Upper lobe of left lung (tissue), 6 donors: ENCODE measurements at regions not wholly inside any gene's neighbourhood (a gene's known extent, or its start where the extent isn't known, plus 50 kb on each side); places are given as distances from the start of the nearest gene placed in this dataset.
A peak's percentile ranks its signal among the peaks of the same experiment; 100 is the strongest.

ENCODE experiments used
- ATAC-seq, 2 donors: fragments of 200-7000 bp; cut with Tn5 transposase; one replicate each; pipeline ENCODE4 v1.9.1; 2022; ENCODE audit warnings: mild to moderate bottlenecking in 2 of 2, moderate library complexity in 2 of 2; ENCODE audit not compliant: low FRiP score in 2 of 2
- DNase-seq, 2 donors: peaks; one replicate each; pipeline ENCODE4 v3.0.0-alpha.2; 2019 to 2020
- H3K27ac ChIP-seq, 4 donors: fragments of 200-600 bp; sonication (generic); one replicate each; pipeline ENCODE4 v1.5.1; 2016 to 2019
- H3K27me3 ChIP-seq, 4 donors: fragments of 200-600 bp; sonication (generic); one replicate each; pipeline ENCODE4 v1.5.1; 2017 to 2019
- H3K36me3 ChIP-seq, 4 donors: fragments of 200-600 bp; sonication (generic); one replicate each; pipeline ENCODE4 v1.5.1; 2016 to 2019
- H3K4me1 ChIP-seq, 4 donors: fragments of 200-600 bp; sonication (generic); one replicate each; pipeline ENCODE4 v1.5.1; 2018 to 2019
- H3K4me3 ChIP-seq, 4 donors: fragments of 200-600 bp; sonication (generic); one replicate each; pipeline ENCODE4 v1.5.1; 2017 to 2019; ENCODE audit warnings: mild to moderate bottlenecking in 2 of 4, moderate library complexity in 1 of 4
- H3K9me3 ChIP-seq, 4 donors: fragments of 200-600 bp; sonication (generic); one replicate each; pipeline ENCODE4 v1.5.1; 2018 to 2019
- CTCF ChIP-seq, 6 experiments: fragments of 450-650 bp in 4 of 6; fragments of 200-600 bp in 2 of 6; sonication (generic) in 2 of 6; IDR thresholded peaks; one replicate each; pipeline ENCODE4 v1.5.1; 2016 to 2019; ENCODE audit warnings: antibody characterized with exemption in 6 of 6
- EP300 ChIP-seq, 4 donors: sonication (generic); formaldehyde crosslinking; IDR thresholded peaks; one replicate each; pipeline ENCODE4 v1.5.1; 2017; ENCODE audit warnings: antibody characterized with exemption in 4 of 4, control low read depth in 2 of 4
- POLR2A ChIP-seq, 4 donors: fragments of 450-650 bp; IDR thresholded peaks; one replicate each; pipeline ENCODE4 v1.5.1; 2016 to 2017; ENCODE audit warnings: antibody characterized with exemption in 4 of 4, mild to moderate bottlenecking in 2 of 4
- POLR2AphosphoS5 ChIP-seq, 2 donors: sonication (generic); formaldehyde crosslinking; IDR thresholded peaks; one replicate each; pipeline ENCODE4 v1.5.1; 2017; ENCODE audit warnings: antibody characterized with exemption in 2 of 2
- WGBS, 2 donors: methylation state at CpG; one replicate each; pipeline ENCODE4 v1.1.5; 2017 to 2018; 5-methylcytosine and 5-hydroxymethylcytosine counted together
- donor health status: DM: no; HTN: no; CAD: no; lungs with moderate emphysema.
- donor health status: DM: no; HTN: yes; CAD: no; lungs with severe emphysema.

GRCh38 chr6:170483413-170483812 lies 69.7 kb downstream of the PSMB1 start:
- DNase-seq (no peak), ATAC-seq (no peak)
- Histone ChIP-seq H3K27me3 (no peaks in the 10 kb centered on the region), H3K4me3 (no peak overlapping the region), H3K27ac (no peak overlapping the region), H3K36me3 (no peaks in the 10 kb centered on the region), H3K4me1 (peaks cover 0 to 4% (median 0%) of the 10 kb centered on the region in 4 donors), H3K9me3 (peaks cover 0 to 4% (median 0%) of the 10 kb centered on the region in 4 donors)
- TF ChIP-seq CTCF (IDR thresholded peaks at IDR 0.05): no peak
- no peak for TF ChIP-seq POLR2AphosphoS5 (IDR thresholded peaks at IDR 0.05)
- TF ChIP-seq EP300 (IDR thresholded peaks at IDR 0.05): no peak
- TF ChIP-seq POLR2A (IDR thresholded peaks at IDR 0.05): no peak
- WGBS, 2 donors: 93 to 94% methylated on average over 2 of the region's 2 CpGs

GRCh38 chr6:170480050-170480692 lies 72.9 kb downstream of the PSMB1 start:
- ATAC-seq: peak in 1 of 2 donors; percentile 48
- Histone ChIP-seq H3K27me3 (no peaks in the 10 kb centered on the region), H3K4me3 (no peak overlapping the region), H3K4me1 (peaks cover 0 to 4% (median 0%) of the 10 kb centered on the region in 4 donors), H3K9me3 (peaks cover 0 to 4% (median 0%) of the 10 kb centered on the region in 4 donors), H3K36me3 (no peaks in the 10 kb centered on the region), H3K27ac (no peak overlapping the region)
- 43 to 44% methylated on average over 5 to 6 of the region's 6 CpGs for WGBS, 2 donors
- DNase-seq: no peak
- TF ChIP-seq EP300 (IDR thresholded peaks at IDR 0.05): no peak
- no peak for TF ChIP-seq CTCF (IDR thresholded peaks at IDR 0.05)
- no peak for TF ChIP-seq POLR2A (IDR thresholded peaks at IDR 0.05)
- no peak for TF ChIP-seq POLR2AphosphoS5 (IDR thresholded peaks at IDR 0.05)

- H3K27me3 ChIP-seq: no peaks in the 10 kb centered on the region
- DNase-seq (peak in 1 of 2 donors; percentile 50), ATAC-seq (peak in 1 of 2 donors; percentile 64)
- peaks cover 0 to 4% (median 0%) of the 10 kb centered on the region in 4 donors for H3K4me1 ChIP-seq
- TF ChIP-seq CTCF (IDR thresholded peaks at IDR 0.05): no peak
- no peaks in the 10 kb centered on the region for H3K9me3 ChIP-seq
- H3K36me3 ChIP-seq: no peaks in the 10 kb centered on the region
- H3K27ac ChIP-seq: no peak overlapping the region
- H3K4me3 ChIP-seq: no peak overlapping the region
- WGBS, 2 donors: 76 to 84% methylated on average over 6 of the region's 6 CpGs
Observed at GRCh38 chr6:170476360-170476759, 76.7 kb downstream of the PSMB1 start.

- H3K9me3 ChIP-seq: no peaks in the 10 kb centered on the region
- no peaks in the 10 kb centered on the region for H3K4me1 ChIP-seq
- DNase-seq (no peak), ATAC-seq (no peak)
- WGBS, 2 donors: 60 to 76% methylated on average over 3 of the region's 3 CpGs
- H3K36me3 ChIP-seq: no peaks in the 10 kb centered on the region
- no peak overlapping the region for H3K27ac ChIP-seq
- H3K4me3 ChIP-seq: no peak overlapping the region
- TF ChIP-seq CTCF (IDR thresholded peaks at IDR 0.05) (no peak), POLR2A (IDR thresholded peaks at IDR 0.05) (no peak), POLR2AphosphoS5 (IDR thresholded peaks at IDR 0.05) (no peak), EP300 (IDR thresholded peaks at IDR 0.05) (no peak)
- no peaks in the 10 kb centered on the region for H3K27me3 ChIP-seq
Observed at GRCh38 chr6:170475118-170475517, 78.0 kb downstream of the PSMB1 start.

- no peak overlapping the region for H3K27ac ChIP-seq
- H3K36me3 ChIP-seq: no peaks in the 10 kb centered on the region
- 93 to 95% methylated on average over 7 of the region's 7 CpGs for WGBS, 2 donors
- H3K4me1 ChIP-seq: no peaks in the 10 kb centered on the region
- H3K27me3 ChIP-seq: no peaks in the 10 kb centered on the region
- H3K9me3 ChIP-seq: no peaks in the 10 kb centered on the region
- DNase-seq (no peak), ATAC-seq (no peak)
- no peak for TF ChIP-seq POLR2AphosphoS5 (IDR thresholded peaks at IDR 0.05)
- TF ChIP-seq POLR2A (IDR thresholded peaks at IDR 0.05): no peak
- no peak for TF ChIP-seq EP300 (IDR thresholded peaks at IDR 0.05)
- no peak for TF ChIP-seq CTCF (IDR thresholded peaks at IDR 0.05)
- H3K4me3 ChIP-seq: no peak overlapping the region
Observed at GRCh38 chr6:170473801-170474200, 79.3 kb downstream of the PSMB1 start.
